ENCODE measurements at regions not wholly inside any gene's neighbourhood (a gene's known extent, or its start where the extent isn't known, plus 50 kb on each side); places are given as distances from the start of the nearest gene placed in this dataset.

GRCh38 chr16:54437921-54438320 lies 151.3 kb upstream of the IRX3 start:
- TF ChIP-seq CTCF (IDR thresholded peaks at IDR 0.05) (no peak), ZFX (IDR thresholded peaks at IDR 0.05; ENCODE audit: borderline replicate concordance) (no peak)
